K562 (cell line): ENCODE measurements at regions not wholly inside any gene's neighbourhood (a gene's known extent, or its start where the extent isn't known, plus 50 kb on each side); places are given as distances from the start of the nearest gene placed in this dataset.

Source experiments
- NR4A1 ChIP-seq, 2 experiments: fragments of 250-450 bp in 1 of 2; fragments of 450-650 bp in 1 of 2; sonication (Bioruptor Pico) in 1 of 2; IDR thresholded peaks; 2 replicates each; pipeline versions ENCODE4 v1.4.0 to v1.6.1; 2016 to 2020; ENCODE audit warnings: mild to moderate bottlenecking in 2 of 2, missing compliant biosample characterization in 1 of 2, missing genetic modification characterization in 1 of 2, moderate library complexity in 1 of 2
- RBFOX2 ChIP-seq: fragments of 200-400 bp; formaldehyde crosslinking; IDR thresholded peaks from 2 replicates; pipeline ENCODE4 v1.6.1; 2017; ENCODE audit warnings: low read depth, mild to moderate bottlenecking, low read length, moderate library complexity
- YY1 ChIP-seq, 3 experiments: IDR thresholded peaks; 2 replicates each; pipeline ENCODE4 v1.6.1; 2011; ENCODE audit warnings: low read length in 2 of 3, mild to moderate bottlenecking in 2 of 3, moderate library complexity in 2 of 3, borderline replicate concordance in 1 of 3, control low read depth in 1 of 3, low read depth in 1 of 3; ENCODE audit not compliant: insufficient read depth in 3 of 3, insufficient replicate concordance in 2 of 3, control insufficient read depth in 1 of 3, insufficient read length in 1 of 3; ENCODE audit errors: extremely low read depth in 1 of 3
- ZBTB8A ChIP-seq: fragments of 450-650 bp; IDR thresholded peaks from 2 replicates; pipeline ENCODE4 v1.6.1; 2018; ENCODE audit warnings: mild to moderate bottlenecking, moderate library complexity; ENCODE audit not compliant: partially characterized antibody
- TF ChIP-seq, protein P1 (sequence below): sonication (generic); formaldehyde crosslinking; IDR thresholded peaks from 2 replicates; pipeline ENCODE4 v1.8.1; 2022; ENCODE audit warnings: missing genetic modification reagents
- TF ChIP-seq, protein P2 (sequence below): fragments of 250-450 bp; sonication (Bioruptor Pico); IDR thresholded peaks from 2 replicates; pipeline ENCODE4 v1.4.0; 2020
- TF ChIP-seq, protein P3 (sequence below): fragments of 250-450 bp; sonication (Bioruptor Pico); IDR thresholded peaks from 2 replicates; pipeline ENCODE4 v1.4.0; 2020

GRCh38 chr2:160694221-160694620, 200.6 kb upstream of the RBMS1 start (continued):
- TF ChIP-seq, protein P1, sequence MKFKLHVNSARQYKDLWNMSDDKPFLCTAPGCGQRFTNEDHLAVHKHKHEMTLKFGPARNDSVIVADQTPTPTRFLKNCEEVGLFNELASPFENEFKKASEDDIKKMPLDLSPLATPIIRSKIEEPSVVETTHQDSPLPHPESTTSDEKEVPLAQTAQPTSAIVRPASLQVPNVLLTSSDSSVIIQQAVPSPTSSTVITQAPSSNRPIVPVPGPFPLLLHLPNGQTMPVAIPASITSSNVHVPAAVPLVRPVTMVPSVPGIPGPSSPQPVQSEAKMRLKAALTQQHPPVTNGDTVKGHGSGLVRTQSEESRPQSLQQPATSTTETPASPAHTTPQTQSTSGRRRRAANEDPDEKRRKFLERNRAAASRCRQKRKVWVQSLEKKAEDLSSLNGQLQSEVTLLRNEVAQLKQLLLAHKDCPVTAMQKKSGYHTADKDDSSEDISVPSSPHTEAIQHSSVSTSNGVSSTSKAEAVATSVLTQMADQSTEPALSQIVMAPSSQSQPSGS (CRISPR knock-in tag): no peak
- TF ChIP-seq ZBTB8A: no peak
- no peak for TF ChIP-seq YY1 (IDR thresholded peaks at IDR 0.05; ENCODE audit: borderline replicate concordance in 1 of 3, control insufficient read depth in 1 of 3, extremely low read depth in 1 of 3, insufficient read depth in 3 of 3, insufficient read length in 1 of 3, insufficient replicate concordance in 2 of 3, low read depth in 1 of 3, low read length in 2 of 3)
- TF ChIP-seq RBFOX2: no peak
- TF ChIP-seq, protein P2, sequence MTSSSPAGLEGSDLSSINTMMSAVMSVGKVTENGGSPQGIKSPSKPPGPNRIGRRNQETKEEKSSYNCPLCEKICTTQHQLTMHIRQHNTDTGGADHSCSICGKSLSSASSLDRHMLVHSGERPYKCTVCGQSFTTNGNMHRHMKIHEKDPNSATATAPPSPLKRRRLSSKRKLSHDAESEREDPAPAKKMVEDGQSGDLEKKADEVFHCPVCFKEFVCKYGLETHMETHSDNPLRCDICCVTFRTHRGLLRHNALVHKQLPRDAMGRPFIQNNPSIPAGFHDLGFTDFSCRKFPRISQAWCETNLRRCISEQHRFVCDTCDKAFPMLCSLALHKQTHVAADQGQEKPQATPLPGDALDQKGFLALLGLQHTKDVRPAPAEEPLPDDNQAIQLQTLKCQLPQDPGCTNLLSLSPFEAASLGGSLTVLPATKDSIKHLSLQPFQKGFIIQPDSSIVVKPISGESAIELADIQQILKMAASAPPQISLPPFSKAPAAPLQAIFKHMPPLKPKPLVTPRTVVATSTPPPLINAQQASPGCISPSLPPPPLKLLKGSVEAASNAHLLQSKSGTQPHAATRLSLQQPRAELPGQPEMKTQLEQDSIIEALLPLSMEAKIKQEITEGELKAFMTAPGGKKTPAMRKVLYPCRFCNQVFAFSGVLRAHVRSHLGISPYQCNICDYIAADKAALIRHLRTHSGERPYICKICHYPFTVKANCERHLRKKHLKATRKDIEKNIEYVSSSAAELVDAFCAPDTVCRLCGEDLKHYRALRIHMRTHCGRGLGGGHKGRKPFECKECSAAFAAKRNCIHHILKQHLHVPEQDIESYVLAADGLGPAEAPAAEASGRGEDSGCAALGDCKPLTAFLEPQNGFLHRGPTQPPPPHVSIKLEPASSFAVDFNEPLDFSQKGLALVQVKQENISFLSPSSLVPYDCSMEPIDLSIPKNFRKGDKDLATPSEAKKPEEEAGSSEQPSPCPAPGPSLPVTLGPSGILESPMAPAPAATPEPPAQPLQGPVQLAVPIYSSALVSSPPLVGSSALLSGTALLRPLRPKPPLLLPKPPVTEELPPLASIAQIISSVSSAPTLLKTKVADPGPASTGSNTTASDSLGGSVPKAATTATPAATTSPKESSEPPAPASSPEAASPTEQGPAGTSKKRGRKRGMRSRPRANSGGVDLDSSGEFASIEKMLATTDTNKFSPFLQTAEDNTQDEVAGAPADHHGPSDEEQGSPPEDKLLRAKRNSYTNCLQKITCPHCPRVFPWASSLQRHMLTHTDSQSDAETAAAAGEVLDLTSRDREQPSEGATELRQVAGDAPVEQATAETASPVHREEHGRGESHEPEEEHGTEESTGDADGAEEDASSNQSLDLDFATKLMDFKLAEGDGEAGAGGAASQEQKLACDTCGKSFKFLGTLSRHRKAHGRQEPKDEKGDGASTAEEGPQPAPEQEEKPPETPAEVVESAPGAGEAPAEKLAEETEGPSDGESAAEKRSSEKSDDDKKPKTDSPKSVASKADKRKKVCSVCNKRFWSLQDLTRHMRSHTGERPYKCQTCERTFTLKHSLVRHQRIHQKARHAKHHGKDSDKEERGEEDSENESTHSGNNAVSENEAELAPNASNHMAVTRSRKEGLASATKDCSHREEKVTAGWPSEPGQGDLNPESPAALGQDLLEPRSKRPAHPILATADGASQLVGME (CRISPR knock-in tag): no peak
- TF ChIP-seq, protein P3, sequence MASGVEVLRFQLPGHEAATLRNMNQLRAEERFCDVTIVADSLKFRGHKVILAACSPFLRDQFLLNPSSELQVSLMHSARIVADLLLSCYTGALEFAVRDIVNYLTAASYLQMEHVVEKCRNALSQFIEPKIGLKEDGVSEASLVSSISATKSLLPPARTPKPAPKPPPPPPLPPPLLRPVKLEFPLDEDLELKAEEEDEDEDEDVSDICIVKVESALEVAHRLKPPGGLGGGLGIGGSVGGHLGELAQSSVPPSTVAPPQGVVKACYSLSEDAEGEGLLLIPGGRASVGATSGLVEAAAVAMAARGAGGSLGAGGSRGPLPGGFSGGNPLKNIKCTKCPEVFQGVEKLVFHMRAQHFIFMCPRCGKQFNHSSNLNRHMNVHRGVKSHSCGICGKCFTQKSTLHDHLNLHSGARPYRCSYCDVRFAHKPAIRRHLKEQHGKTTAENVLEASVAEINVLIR: no peak
- no peak for TF ChIP-seq NR4A1 (CRISPR knock-in tag; IDR thresholded peaks at IDR 0.05)
- TF ChIP-seq NR4A1 (tag; IDR thresholded peaks at IDR 0.05): no peak
